Mesenchymal stem cell (in vitro differentiated cells and primary cell): ENCODE measurements at regions not wholly inside any gene's neighbourhood (a gene's known extent, or its start where the extent isn't known, plus 50 kb on each side); places are given as distances from the start of the nearest gene placed in this dataset.

ENCODE experiments used
- DNase-seq: peaks from one replicate; pipeline ENCODE4 v3.0.0-alpha.2; 2013
- H2AFZ ChIP-seq: one replicate; pipeline ENCODE4 v1.6.1; 2013; ENCODE audit warnings: low read depth, mild to moderate bottlenecking, control low read depth, inconsistent platforms, low read length, moderate library complexity
- H2AK5ac ChIP-seq: 2 replicates; pipeline ENCODE4 v1.6.1; 2013; ENCODE audit warnings: low read length, moderate library complexity, mild to moderate bottlenecking, inconsistent platforms; ENCODE audit not compliant: severe bottlenecking
- H2BK120ac ChIP-seq: one replicate; pipeline ENCODE4 v1.6.1; 2013; ENCODE audit warnings: low read depth, mild to moderate bottlenecking, inconsistent platforms, low read length, moderate library complexity
- H2BK12ac ChIP-seq, 2 experiments: one replicate each; pipeline ENCODE4 v1.6.1; 2013; ENCODE audit warnings: inconsistent platforms in 2 of 2, low read length in 2 of 2, mild to moderate bottlenecking in 2 of 2, moderate library complexity in 2 of 2, control low read depth in 1 of 2
- H2BK15ac ChIP-seq: one replicate; pipeline ENCODE4 v1.6.1; 2013; ENCODE audit warnings: mild to moderate bottlenecking, low read depth, inconsistent platforms; ENCODE audit not compliant: poor library complexity, severe bottlenecking
- H2BK5ac ChIP-seq: 2 replicates; pipeline ENCODE4 v1.6.1; 2013; ENCODE audit warnings: low read depth, mild to moderate bottlenecking, low read length, control low read depth, inconsistent platforms; ENCODE audit not compliant: poor library complexity, severe bottlenecking
- H3K14ac ChIP-seq, 2 experiments: one replicate each; pipeline ENCODE4 v1.6.1; 2013; ENCODE audit warnings: inconsistent platforms in 2 of 2, low read length in 2 of 2, control low read depth in 1 of 2, mild to moderate bottlenecking in 1 of 2, moderate library complexity in 1 of 2
- H3K18ac ChIP-seq, 2 experiments: one replicate each; pipeline ENCODE4 v1.6.1; 2013; ENCODE audit warnings: inconsistent platforms in 2 of 2, low read length in 2 of 2, control low read depth in 1 of 2, low read depth in 1 of 2, mild to moderate bottlenecking in 1 of 2
- H3K23ac ChIP-seq, 2 experiments: one replicate each; pipeline ENCODE4 v1.6.1; 2013; ENCODE audit warnings: inconsistent platforms in 2 of 2, low read length in 2 of 2, mild to moderate bottlenecking in 2 of 2, moderate library complexity in 2 of 2, control low read depth in 1 of 2
- H3K27ac ChIP-seq: 2 replicates; pipeline ENCODE4 v1.5.1; 2013; ENCODE audit warnings: mild to moderate bottlenecking, moderate library complexity, low read length, control low read depth, inconsistent platforms; ENCODE audit not compliant: poor library complexity, severe bottlenecking
- H3K27me3 ChIP-seq, 2 experiments: 2 replicates each; pipeline versions ENCODE4 v1.6.1 to v1.7.0; 2013; ENCODE audit warnings: low read length in 2 of 2, mild to moderate bottlenecking in 2 of 2, moderate library complexity in 2 of 2, control low read depth in 1 of 2, inconsistent platforms in 1 of 2; ENCODE audit not compliant: control insufficient read depth in 1 of 2, insufficient read depth in 1 of 2
- H3K36me3 ChIP-seq, 2 experiments: 2 replicates each; pipeline versions ENCODE4 v1.6.1 to v1.7.0; 2013; ENCODE audit warnings: low read length in 2 of 2, control low read depth in 1 of 2, inconsistent platforms in 1 of 2, low read depth in 1 of 2, mild to moderate bottlenecking in 1 of 2; ENCODE audit not compliant: insufficient read depth in 2 of 2, control insufficient read depth in 1 of 2
- H3K4ac ChIP-seq, 2 experiments: one replicate each; pipeline ENCODE4 v1.6.1; 2013; ENCODE audit warnings: inconsistent platforms in 2 of 2, low read length in 2 of 2, mild to moderate bottlenecking in 2 of 2, moderate library complexity in 2 of 2, control low read depth in 1 of 2, low read depth in 1 of 2
- H3K4me1 ChIP-seq: 2 replicates; pipeline ENCODE4 v1.6.1; 2013; ENCODE audit warnings: low read depth, low read length, control low read depth; ENCODE audit not compliant: control insufficient read depth, insufficient read depth
- H3K4me2 ChIP-seq: 2 replicates; pipeline ENCODE4 v1.6.1; 2013; ENCODE audit warnings: low read length, mild to moderate bottlenecking, inconsistent platforms; ENCODE audit not compliant: poor library complexity, severe bottlenecking
- H3K4me3 ChIP-seq, 2 experiments: 2 replicates each; pipeline versions ENCODE4 v1.5.1 to v1.7.0; 2013; ENCODE audit warnings: low read length in 2 of 2, mild to moderate bottlenecking in 2 of 2, control low read depth in 1 of 2, low read depth in 1 of 2; ENCODE audit not compliant: insufficient read depth in 1 of 2
- H3K79me1 ChIP-seq: replicated peaks from 2 replicates; pipeline ENCODE4 v1.6.1; 2013; ENCODE audit warnings: mild to moderate bottlenecking, control low read depth, low read length, inconsistent platforms; ENCODE audit not compliant: poor library complexity, severe bottlenecking
- H3K9ac ChIP-seq: 2 replicates; pipeline ENCODE4 v1.7.0; 2013; ENCODE audit warnings: mild to moderate bottlenecking, low read length, moderate library complexity
- H3K9me3 ChIP-seq: 2 replicates; pipeline ENCODE4 v1.7.0; 2013; ENCODE audit warnings: mild to moderate bottlenecking, low read length; ENCODE audit not compliant: control insufficient read depth
- H4K8ac ChIP-seq: one replicate; pipeline ENCODE4 v1.6.1; 2013; ENCODE audit warnings: inconsistent platforms, mild to moderate bottlenecking, low read length, moderate library complexity
- H4K91ac ChIP-seq: one replicate; pipeline ENCODE4 v1.6.1; 2013; ENCODE audit warnings: mild to moderate bottlenecking, low read length, inconsistent platforms
- WGBS: methylation state at CpG from one replicate; pipeline ENCODE4 v1.1.7; 2013; ENCODE audit warnings: mixed read lengths; 5-methylcytosine and 5-hydroxymethylcytosine counted together

DNA sequence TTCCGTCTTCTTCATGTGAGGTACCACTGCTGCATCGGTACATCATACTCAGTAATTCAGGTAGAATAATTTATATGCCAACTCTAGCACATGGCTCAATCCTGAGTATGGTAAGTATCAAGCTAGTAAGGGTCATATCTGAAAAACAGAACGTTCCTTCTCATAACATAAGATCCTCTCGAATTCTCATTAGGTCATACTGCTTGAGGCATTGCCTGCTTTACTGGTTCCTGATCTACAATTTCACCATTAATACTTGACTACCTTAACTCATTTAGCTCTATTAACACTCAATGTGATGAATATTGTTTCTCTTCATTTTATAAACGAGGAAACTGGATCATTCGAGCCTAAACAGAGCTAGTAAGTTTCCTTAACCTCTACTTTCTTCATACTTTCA lies 871.6 kb downstream of the BRINP3 start:
- Histone ChIP-seq H3K23ac (no peak overlapping the region), H3K27ac (no peak overlapping the region), H3K4ac (no peak overlapping the region), H3K4me1 (no peaks in the 10 kb centered on the region), H3K27me3 (no peaks in the 10 kb centered on the region), H3K4me3 (no peak overlapping the region), H3K36me3 (no peaks in the 10 kb centered on the region), H3K18ac (no peak overlapping the region), H2AFZ (no peak overlapping the region), H2BK120ac (no peak overlapping the region), H3K79me1 (no peaks in the 10 kb centered on the region), H3K9me3 (no peaks in the 10 kb centered on the region), H2AK5ac (no peak overlapping the region), H2BK15ac (no peak overlapping the region), H2BK5ac (no peak overlapping the region), H4K91ac (no peak overlapping the region), H2BK12ac (no peak overlapping the region), H3K4me2 (no peak overlapping the region), H3K14ac (no peak overlapping the region), H4K8ac (no peak overlapping the region), H3K9ac (no peak overlapping the region)
- DNase-seq: no peak
- WGBS: 71% methylated on average over 5 of the region's 6 CpGs

- Histone ChIP-seq H3K36me3 (no peaks in the 10 kb centered on the region), H3K23ac (no peak overlapping the region), H3K4ac (no peak overlapping the region), H2BK5ac (no peak overlapping the region), H2AFZ (no peak overlapping the region), H3K27me3 (no peaks in the 10 kb centered on the region), H2BK12ac (no peak overlapping the region), H3K4me2 (no peak overlapping the region), H3K27ac (peak overlapping the region; percentile 32), H2AK5ac (no peak overlapping the region), H3K4me3 (no peak overlapping the region), H3K79me1 (no peaks in the 10 kb centered on the region), H4K91ac (no peak overlapping the region), H3K18ac (no peak overlapping the region), H3K9me3 (no peaks in the 10 kb centered on the region), H2BK15ac (no peak overlapping the region), H3K14ac (no peak overlapping the region), H2BK120ac (no peak overlapping the region), H3K4me1 (no peaks in the 10 kb centered on the region), H4K8ac (no peak overlapping the region), H3K9ac (no peak overlapping the region)
- DNase-seq: peak; percentile 14
- no CpG with 5 or more reads among the region's 2 CpGs for WGBS
Measured at GRCh38 chr1:189606795-189607476, 870.7 kb downstream of the BRINP3 start.

GRCh38 chr1:189607477-189608096 lies 870.1 kb downstream of the BRINP3 start:
- Histone ChIP-seq H3K9me3 (no peaks in the 10 kb centered on the region), H3K9ac (no peak overlapping the region), H2BK12ac (no peak overlapping the region), H2BK120ac (no peak overlapping the region), H2AK5ac (peak overlapping the region; percentile 40), H2BK5ac (no peak overlapping the region), H3K36me3 (no peaks in the 10 kb centered on the region), H3K23ac (no peak overlapping the region), H3K4me2 (no peak overlapping the region), H3K27ac (peak overlapping the region; percentile 45), H3K27me3 (no peaks in the 10 kb centered on the region), H2AFZ (no peak overlapping the region), H4K8ac (no peak overlapping the region), H3K4ac (no peak overlapping the region), H3K18ac (no peak overlapping the region), H3K14ac (no peak overlapping the region), H3K4me3 (no peak overlapping the region), H3K79me1 (no peaks in the 10 kb centered on the region), H4K91ac (no peak overlapping the region), H2BK15ac (no peak overlapping the region), H3K4me1 (no peaks in the 10 kb centered on the region)
- no peak for DNase-seq
- WGBS: 50% methylated on average over 1 of the region's 1 CpG

DNA sequence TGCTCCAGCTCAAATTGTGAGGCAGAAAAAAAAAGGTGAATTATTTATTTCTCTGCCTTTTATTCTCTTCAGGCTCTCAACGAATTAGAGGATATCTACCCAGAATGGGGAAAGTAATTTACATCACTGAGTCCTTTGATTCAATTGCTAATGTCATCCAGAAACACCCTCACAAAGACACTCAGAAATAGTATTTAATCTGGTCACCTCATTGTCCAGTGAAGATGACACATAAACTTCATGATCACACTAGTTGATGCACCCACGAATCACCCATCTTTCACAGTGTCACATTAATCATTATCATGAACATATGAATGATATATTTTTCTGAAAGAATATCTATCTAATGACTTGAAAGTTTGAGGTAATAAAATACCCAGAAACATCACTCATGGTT lies 868.5 kb downstream of the BRINP3 start:
- WGBS: 43% methylated on average over 1 of the region's 2 CpGs
- Histone ChIP-seq H3K9ac (no peak overlapping the region), H3K4me2 (no peak overlapping the region), H3K4me1 (no peaks in the 10 kb centered on the region), H3K14ac (no peak overlapping the region), H3K79me1 (no peaks in the 10 kb centered on the region), H2BK15ac (no peak overlapping the region), H3K27me3 (no peaks in the 10 kb centered on the region), H2AK5ac (no peak overlapping the region), H3K23ac (no peak overlapping the region), H3K9me3 (no peaks in the 10 kb centered on the region), H3K4me3 (no peak overlapping the region), H3K36me3 (no peaks in the 10 kb centered on the region), H2BK5ac (no peak overlapping the region), H3K4ac (no peak overlapping the region), H2BK12ac (no peak overlapping the region), H3K27ac (no peak overlapping the region), H3K18ac (no peak overlapping the region), H4K8ac (no peak overlapping the region), H2AFZ (no peak overlapping the region), H4K91ac (no peak overlapping the region), H2BK120ac (no peak overlapping the region)
- DNase-seq: no peak
